Mucosa of rectum (tissue), 2 donors: ENCODE measurements at regions not wholly inside any gene's neighbourhood (a gene's known extent, or its start where the extent isn't known, plus 50 kb on each side); places are given as distances from the start of the nearest gene placed in this dataset.

Experiments used
- H3K27ac ChIP-seq, 2 donors: one replicate each; pipeline ENCODE4 v1.7.0; 2013; ENCODE audit warnings: inconsistent platforms in 2 of 2, low read depth in 2 of 2, low read length in 2 of 2
- H3K27me3 ChIP-seq, 2 donors: one replicate each; pipeline ENCODE4 v1.7.0; 2013; ENCODE audit warnings: low read length in 2 of 2; ENCODE audit not compliant: control insufficient read depth in 2 of 2, insufficient read depth in 2 of 2
- H3K36me3 ChIP-seq, 2 donors: one replicate each; pipeline ENCODE4 v1.7.0; 2013; ENCODE audit warnings: low read length in 2 of 2; ENCODE audit not compliant: control insufficient read depth in 2 of 2, insufficient read depth in 2 of 2
- H3K4me1 ChIP-seq, 2 donors: one replicate each; pipeline ENCODE4 v1.7.0; 2013; ENCODE audit warnings: low read length in 2 of 2, mild to moderate bottlenecking in 1 of 2; ENCODE audit not compliant: control insufficient read depth in 2 of 2, insufficient read depth in 2 of 2
- H3K4me3 ChIP-seq, 2 donors: one replicate each; pipeline ENCODE4 v1.7.0; 2013; ENCODE audit warnings: low read length in 2 of 2
- H3K9ac ChIP-seq, 2 donors: one replicate each; pipeline ENCODE4 v1.7.0; 2013; ENCODE audit warnings: low read length in 2 of 2, low read depth in 1 of 2, mild to moderate bottlenecking in 1 of 2
- H3K9me3 ChIP-seq, 2 donors: one replicate each; pipeline ENCODE4 v1.7.0; 2013; ENCODE audit warnings: low read length in 2 of 2; ENCODE audit not compliant: control insufficient read depth in 2 of 2
- donor health status: healthy.
- donor health status: Normal muscosa, but diverticular disease.

GRCh38 chr1:84759756-84760155, 69.5 kb upstream of the SSX2IP start:
- H3K36me3 ChIP-seq = no peaks in the 10 kb centered on the region
- H3K4me1 ChIP-seq = no peaks in the 10 kb centered on the region
- H3K27me3 ChIP-seq = peaks cover 0 to 3% of the 10 kb centered on the region in 2 donors
- H3K27ac ChIP-seq = no peak overlapping the region
- H3K9ac ChIP-seq = no peak overlapping the region
- no peaks in the 10 kb centered on the region for H3K9me3 ChIP-seq
- no peak overlapping the region for H3K4me3 ChIP-seq

DNA sequence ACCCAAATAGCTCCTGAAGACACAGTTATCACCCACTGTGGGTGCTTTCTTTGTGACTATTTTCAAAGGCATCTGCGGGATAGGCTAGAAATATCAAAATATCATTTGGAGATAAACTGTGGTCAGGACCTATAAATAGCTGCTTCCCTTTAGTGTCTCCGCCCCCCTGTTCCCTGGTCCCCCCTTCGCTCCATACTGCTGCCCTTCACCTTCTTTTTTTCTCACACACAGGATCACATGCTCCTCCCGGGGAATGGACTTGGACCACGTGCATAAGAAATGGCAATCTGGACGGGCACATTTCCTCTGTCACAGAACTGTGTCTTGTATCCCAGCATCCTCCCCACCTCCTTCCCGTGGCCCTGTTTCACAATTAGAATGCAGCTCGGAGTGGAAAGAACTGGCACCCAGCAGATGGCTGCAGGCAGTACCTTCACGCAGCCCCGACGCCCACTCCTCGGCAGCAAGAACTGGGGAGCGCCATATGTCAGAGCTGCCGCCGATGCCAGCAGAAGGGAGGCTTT, 68.8 kb upstream of the SSX2IP start:
- H3K9me3 ChIP-seq = no peaks in the 10 kb centered on the region
- peak overlapping the region; percentile 14 to 25 for H3K4me3 ChIP-seq
- H3K9ac ChIP-seq = no peak overlapping the region
- no peak overlapping the region for H3K27ac ChIP-seq
- H3K36me3 ChIP-seq = no peaks in the 10 kb centered on the region
- no peaks in the 10 kb centered on the region for H3K4me1 ChIP-seq
- H3K27me3 ChIP-seq = no peaks in the 10 kb centered on the region

DNA sequence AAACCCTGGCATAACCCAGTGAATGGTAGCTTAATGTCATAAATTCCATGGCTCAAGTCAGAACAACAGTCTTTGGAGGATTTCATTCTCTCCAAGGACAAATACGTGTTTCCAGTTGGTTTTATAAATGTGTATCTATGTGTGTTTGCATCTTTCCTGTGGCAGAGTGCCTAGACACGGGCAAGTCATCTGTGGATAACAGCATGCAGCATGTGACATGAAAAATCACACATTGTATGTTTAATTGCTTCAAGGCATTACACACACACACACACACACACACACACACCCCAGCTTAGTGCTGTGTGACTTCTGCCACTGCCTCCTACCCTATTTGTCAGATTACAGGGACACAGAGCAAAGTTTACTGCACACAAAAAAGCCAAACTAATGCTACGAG, 68.2 kb upstream of the SSX2IP start:
- Histone ChIP-seq H3K36me3 (no peaks in the 10 kb centered on the region), H3K9ac (no peak overlapping the region), H3K4me1 (no peaks in the 10 kb centered on the region), H3K9me3 (no peaks in the 10 kb centered on the region), H3K27ac (no peak overlapping the region), H3K4me3 (peak overlapping the region in 1 of 2 donors; percentile 14), H3K27me3 (no peaks in the 10 kb centered on the region)

DNA sequence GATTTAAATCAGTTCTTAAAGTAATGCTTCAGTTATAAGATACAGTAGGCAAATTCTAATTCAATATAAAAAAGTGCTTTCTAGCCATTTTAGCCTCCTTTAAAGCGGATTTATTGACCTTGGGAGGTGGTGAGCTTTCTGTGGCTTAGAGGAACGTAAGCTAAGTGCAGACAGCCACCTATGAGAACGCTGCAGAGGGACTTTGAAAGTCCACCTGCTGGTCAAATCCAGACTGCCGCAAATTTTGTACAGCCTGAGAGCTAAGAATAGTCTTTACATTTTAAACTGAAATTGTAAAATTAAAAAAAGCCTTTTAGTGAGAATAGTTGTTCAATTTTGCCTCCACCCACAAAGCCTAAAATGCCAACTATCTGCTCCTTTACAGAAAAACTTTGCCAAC, 67.0 kb upstream of the SSX2IP start:
- no peaks in the 10 kb centered on the region for H3K9me3 ChIP-seq
- no peak overlapping the region for H3K9ac ChIP-seq
- no peak overlapping the region for H3K27ac ChIP-seq

DNA sequence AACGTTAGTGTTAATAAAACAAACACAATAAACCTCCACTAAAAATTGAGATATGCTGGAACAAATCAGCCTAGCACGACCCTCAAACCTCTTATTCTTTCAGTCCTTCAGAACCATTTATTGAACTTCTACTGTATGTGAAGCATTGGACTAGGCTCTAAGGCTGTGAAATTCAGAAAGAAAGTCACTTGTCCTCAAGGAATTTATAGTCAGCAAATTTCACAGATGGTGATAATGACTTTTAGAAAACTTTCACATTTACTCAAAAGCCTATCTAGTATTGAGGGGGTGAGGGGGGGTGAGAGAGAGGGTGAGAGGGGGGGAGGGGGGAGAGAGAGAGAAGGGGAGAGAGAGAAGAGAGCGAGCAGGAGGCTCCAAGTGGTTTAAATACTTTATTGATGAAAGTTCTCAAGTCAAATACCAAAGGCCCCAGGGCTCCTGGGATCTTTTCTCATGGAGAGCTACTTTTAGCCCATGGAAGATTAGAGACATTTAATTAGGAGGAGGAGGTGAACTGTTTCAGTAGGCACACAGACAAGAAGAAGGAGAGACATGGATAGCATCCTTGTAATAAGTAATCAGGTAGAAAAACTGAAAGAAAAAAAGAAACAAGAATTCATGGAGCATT, 66.3 kb upstream of the SSX2IP start:
- no peak overlapping the region for H3K9ac ChIP-seq
- no peaks in the 10 kb centered on the region for H3K27me3 ChIP-seq
- no peaks in the 10 kb centered on the region for H3K4me1 ChIP-seq
- no peaks in the 10 kb centered on the region for H3K36me3 ChIP-seq
- no peak overlapping the region for H3K4me3 ChIP-seq
- H3K9me3 ChIP-seq = no peaks in the 10 kb centered on the region
- no peak overlapping the region for H3K27ac ChIP-seq

More for the DNA sequence above, 67.0 kb upstream of the SSX2IP start:
- no peaks in the 10 kb centered on the region for H3K27me3 ChIP-seq
- H3K4me3 ChIP-seq = no peak overlapping the region
- H3K4me1 ChIP-seq = no peaks in the 10 kb centered on the region
- H3K36me3 ChIP-seq = no peaks in the 10 kb centered on the region

GRCh38 chr1:84756001-84756400, 65.7 kb upstream of the SSX2IP start:
- H3K4me1 ChIP-seq = no peaks in the 10 kb centered on the region
- no peaks in the 10 kb centered on the region for H3K36me3 ChIP-seq
- no peaks in the 10 kb centered on the region for H3K27me3 ChIP-seq
- H3K4me3 ChIP-seq = no peak overlapping the region
- H3K9me3 ChIP-seq = no peaks in the 10 kb centered on the region
- no peak overlapping the region for H3K9ac ChIP-seq
- no peak overlapping the region for H3K27ac ChIP-seq

DNA sequence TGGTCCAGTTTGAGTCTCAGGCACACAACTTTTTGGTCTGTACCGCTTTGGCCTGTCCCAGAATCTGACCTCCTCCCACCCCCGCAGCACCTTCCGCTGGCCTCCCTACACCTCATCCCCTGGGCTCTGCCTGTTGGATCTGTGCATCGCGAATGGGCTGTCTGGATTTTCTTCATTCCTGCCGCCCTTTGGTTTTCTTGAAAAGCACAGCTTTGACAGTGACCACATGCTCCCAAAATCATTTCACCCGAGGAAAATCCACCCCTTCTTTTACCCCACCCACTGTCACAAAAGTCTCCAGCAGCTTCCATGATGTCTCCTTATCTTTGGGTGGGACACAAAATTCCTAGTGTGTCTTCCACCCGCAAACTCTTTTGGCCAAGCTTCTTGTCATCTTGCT, 65.0 kb upstream of the SSX2IP start:
- Histone ChIP-seq H3K4me3 (no peak overlapping the region), H3K36me3 (no peaks in the 10 kb centered on the region), H3K27me3 (no peaks in the 10 kb centered on the region), H3K27ac (no peak overlapping the region), H3K4me1 (no peaks in the 10 kb centered on the region), H3K9ac (no peak overlapping the region), H3K9me3 (no peaks in the 10 kb centered on the region)

- Histone ChIP-seq H3K4me1 (no peaks in the 10 kb centered on the region), H3K9me3 (no peaks in the 10 kb centered on the region), H3K27ac (no peak overlapping the region), H3K36me3 (no peaks in the 10 kb centered on the region), H3K27me3 (no peaks in the 10 kb centered on the region), H3K9ac (no peak overlapping the region), H3K4me3 (no peak overlapping the region)
These were observed 64.1 kb upstream of the SSX2IP start for GRCh38 chr1:84754386-84754703.

GRCh38 chr1:84753516-84754385, 63.5 kb upstream of the SSX2IP start:
- Histone ChIP-seq H3K36me3 (no peaks in the 10 kb centered on the region), H3K4me1 (no peaks in the 10 kb centered on the region), H3K4me3 (no peak overlapping the region), H3K27ac (no peak overlapping the region), H3K9me3 (no peaks in the 10 kb centered on the region), H3K9ac (no peak overlapping the region), H3K27me3 (no peaks in the 10 kb centered on the region)

DNA sequence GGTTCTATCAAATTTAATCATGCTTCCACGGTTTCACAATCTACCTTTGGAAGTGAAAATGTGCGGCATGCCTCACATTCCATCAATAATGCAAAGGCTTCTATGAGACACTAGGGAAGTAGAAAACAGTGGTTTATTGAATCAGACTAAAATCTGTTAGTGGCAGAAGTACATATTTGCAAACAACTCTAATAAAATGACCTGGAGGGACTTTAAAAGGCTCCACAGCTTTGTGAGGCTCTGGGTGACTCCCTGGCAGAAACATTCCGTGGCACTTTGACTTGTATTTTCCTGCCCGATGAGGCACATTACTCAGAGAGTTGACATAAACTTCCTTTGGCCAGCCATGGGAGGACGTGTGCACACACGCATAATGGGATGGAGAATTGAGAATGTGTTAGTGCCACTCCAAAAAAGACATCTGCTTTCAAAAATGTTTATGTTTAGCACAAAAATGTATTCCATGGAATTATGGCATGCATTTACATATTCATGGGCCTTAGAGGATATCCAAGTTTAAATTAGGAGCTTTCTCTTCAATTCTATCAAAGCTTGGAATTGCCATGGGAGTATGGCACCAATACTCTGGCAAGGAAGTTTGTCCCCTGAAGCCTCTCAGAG, 60.0 kb upstream of the SSX2IP start:
- no peaks in the 10 kb centered on the region for H3K27me3 ChIP-seq
- no peaks in the 10 kb centered on the region for H3K9me3 ChIP-seq
- H3K4me1 ChIP-seq = no peaks in the 10 kb centered on the region
- H3K27ac ChIP-seq = no peak overlapping the region
- H3K36me3 ChIP-seq = no peaks in the 10 kb centered on the region
- no peak overlapping the region for H3K9ac ChIP-seq
- no peak overlapping the region for H3K4me3 ChIP-seq
